NCI-H146 (cell line): ENCODE measurements at regions not wholly inside any gene's neighbourhood (a gene's known extent, or its start where the extent isn't known, plus 50 kb on each side); places are given as distances from the start of the nearest gene placed in this dataset.
A peak's percentile ranks its signal among the peaks of the same experiment; 100 is the strongest.

Experiments
- DNase-seq: peaks from one replicate; lab custom pipeline; 2025; lab: John Stamatoyannopoulos, UW

DNA sequence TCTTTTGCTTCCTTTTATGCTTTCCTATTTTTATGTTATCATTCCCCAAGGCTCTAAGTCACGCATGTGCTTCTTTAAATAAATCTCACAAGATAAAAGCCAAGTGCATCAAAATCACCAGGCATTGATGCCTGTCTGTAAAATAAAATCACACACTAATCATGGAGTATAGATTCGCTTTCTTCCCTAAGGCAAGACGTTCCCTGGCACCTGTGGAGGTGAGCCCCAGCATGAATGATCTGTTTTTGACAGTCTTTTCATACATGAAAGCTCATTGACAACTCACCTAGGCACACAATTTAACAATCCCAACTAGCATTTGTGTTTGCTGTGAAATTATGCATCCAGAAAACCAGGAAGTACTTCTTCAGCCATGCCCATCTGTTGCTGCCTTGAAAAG is 146.9 kb upstream of the DMAC1 start:
- peak; percentile 10 for DNase-seq

DNA sequence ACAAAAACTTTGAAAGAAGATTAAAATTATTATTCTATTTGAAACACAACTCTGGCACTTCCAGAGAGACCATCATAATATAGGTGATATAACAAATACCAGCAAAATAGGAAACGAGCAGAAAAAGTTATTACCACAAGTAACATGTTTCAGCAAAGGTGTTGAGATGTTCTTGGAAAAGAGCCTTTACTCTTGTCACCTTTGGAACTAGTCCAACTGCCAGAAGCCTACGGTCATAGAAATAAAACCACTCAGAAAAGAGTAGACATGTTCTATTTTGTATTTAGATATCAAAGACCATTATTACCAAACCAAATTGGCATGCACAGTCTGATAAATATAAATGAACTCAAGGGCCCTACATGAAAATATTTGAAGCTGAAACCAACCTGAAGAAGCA is 145.0 kb upstream of the DMAC1 start:
- no peak for DNase-seq

DNA sequence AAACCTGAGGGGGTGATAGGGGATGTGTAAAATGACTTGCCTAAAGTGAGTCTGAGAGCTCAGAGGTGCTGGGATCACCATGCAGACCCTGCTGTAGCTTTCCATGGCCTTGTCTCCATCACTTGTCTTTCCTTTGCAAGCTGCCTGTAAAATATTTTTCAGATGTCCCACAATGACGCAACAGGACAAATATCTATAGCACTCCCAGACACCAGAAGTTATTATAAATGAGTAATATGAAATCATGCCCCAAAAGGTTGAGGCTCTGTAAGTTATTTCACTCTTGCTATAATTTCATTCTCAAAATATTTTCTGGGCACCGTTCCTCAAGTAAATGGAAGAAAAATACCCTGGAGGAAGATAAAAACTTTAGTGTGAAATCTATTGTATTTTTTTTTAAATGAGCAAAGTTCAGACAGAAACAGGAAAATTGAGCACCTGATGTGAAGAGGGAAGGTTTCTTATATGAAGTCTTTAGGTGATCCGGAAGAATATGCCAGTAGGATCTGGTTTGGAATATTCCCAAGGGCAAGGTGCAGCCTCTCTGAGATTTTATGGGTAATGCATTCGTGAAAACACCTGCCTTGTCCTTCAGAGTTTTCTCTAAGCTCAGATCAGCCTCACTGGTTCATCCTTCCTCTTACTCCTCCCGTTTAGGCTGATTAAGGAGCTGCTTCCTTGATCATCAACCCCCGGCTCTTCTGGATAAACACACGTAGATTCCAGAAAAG is 138.3 kb upstream of the DMAC1 start:
- DNase-seq, result no peak

- no peak for DNase-seq
Measured at GRCh38 chr9:7936996-7937395, 137.4 kb upstream of the DMAC1 start.

DNA sequence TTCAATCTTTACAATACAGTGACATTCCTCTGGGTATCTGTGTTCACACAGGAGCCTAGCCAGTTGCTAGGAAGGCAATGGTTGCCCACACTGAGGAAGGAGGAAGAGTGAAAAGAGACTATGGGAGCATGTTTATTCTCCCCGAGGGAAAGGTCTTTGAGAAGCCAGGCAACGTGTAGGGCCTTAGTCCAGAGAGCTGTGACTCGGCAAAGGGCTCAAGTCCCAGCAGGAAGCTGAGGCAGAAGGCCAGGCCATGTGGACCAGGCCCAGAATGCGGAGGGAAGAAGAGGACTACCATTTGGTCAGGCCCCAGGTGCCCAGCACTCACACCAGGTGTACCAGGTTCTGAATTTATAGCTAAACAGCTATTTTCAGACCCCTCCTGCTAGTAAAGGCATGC is 136.6 kb upstream of the DMAC1 start:
- no peak for DNase-seq

- no peak for DNase-seq
Measured at GRCh38 chr9:7935681-7936080, 136.1 kb upstream of the DMAC1 start.

DNA sequence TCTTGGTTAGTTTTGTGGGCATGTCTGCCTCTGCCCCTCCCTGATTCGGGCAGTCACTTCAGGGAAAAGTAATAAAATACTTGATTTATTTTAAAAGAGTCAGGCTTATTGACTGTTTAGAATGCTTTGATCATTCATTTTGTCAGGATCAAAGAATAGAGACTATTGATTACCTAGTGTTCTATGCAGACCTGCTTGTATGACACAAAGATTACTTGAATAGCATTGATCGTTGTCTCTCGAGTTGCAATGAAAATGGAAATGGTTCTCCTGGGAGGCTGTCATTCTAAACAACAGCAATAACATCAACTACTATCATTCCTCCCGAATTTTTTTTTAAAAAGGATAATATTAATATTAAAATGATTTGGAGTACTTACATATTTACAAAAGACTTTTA is 133.2 kb upstream of the DMAC1 start:
- no peak for DNase-seq

DNA sequence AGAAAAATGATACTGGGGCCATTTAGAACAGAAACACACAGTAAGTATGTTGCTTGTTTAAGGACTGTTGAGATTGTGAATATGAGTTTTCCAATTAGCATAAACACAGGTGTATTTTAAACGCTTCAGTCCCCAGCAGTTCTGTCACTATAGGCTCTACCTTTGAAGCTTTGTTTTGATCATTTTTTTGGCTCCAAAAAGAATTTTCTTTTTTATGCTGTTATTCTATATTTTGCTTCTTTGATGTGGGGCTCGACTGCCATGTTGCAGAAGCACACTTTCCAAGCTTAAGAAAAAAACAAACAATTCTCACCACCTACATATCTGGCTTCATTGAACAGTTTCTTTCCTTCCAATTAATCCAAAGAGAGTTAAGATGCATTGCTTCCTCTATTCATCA is 131.0 kb upstream of the DMAC1 start:
- DNase-seq, result no peak

GRCh38 chr9:7921545-7922197 is 122.1 kb upstream of the DMAC1 start:
- DNase-seq, result no peak

GRCh38 chr9:7912037-7912535 is 112.5 kb upstream of the DMAC1 start:
- no peak for DNase-seq

DNA sequence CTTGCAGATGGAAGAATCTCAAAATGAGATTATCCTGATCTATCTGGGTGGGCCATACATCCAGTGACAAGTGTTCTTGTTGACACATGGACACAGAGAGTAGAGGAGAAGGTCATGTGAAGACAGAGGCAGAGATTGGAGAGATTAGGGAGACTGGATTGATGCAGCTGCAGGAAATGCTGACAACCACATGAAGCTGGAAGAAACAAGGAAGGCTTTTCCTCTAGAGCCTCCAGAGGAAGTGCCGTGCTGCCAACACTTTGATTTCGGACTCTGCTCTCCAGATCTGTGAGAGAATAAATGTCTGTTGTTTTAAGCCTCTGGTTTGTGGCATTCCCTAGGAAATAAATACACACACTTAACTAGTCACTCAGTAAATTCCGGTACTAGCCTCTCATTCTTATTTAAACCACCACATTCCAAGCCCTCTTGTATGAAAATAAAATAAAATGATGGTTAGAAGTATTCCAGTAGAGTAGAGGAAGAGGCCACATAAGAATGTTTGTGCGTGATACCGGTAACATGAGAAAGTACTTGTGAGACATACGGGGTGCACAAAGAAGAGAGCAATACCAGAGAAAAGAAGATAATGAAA is 110.9 kb upstream of the DMAC1 start:
- no peak for DNase-seq

DNA sequence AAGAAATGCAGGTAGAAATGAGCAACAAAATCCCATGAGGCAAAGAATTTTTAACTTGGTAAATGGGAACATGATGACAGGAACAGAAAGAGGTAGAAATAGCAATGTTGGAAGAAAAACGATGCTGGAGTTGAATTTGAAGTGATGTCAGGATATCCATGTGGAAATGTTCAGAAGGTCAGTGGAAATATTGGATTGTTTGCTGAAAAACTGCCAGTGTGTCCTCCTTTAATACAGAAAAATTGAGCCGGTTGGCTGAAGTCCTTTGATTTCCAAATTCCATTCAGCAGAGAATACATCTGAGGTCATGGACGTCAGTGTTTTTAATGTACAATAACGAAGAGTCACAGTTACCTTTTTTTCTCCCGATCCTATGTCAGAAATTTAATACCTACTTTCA is 110.0 kb upstream of the DMAC1 start:
- DNase-seq, result no peak

DNA sequence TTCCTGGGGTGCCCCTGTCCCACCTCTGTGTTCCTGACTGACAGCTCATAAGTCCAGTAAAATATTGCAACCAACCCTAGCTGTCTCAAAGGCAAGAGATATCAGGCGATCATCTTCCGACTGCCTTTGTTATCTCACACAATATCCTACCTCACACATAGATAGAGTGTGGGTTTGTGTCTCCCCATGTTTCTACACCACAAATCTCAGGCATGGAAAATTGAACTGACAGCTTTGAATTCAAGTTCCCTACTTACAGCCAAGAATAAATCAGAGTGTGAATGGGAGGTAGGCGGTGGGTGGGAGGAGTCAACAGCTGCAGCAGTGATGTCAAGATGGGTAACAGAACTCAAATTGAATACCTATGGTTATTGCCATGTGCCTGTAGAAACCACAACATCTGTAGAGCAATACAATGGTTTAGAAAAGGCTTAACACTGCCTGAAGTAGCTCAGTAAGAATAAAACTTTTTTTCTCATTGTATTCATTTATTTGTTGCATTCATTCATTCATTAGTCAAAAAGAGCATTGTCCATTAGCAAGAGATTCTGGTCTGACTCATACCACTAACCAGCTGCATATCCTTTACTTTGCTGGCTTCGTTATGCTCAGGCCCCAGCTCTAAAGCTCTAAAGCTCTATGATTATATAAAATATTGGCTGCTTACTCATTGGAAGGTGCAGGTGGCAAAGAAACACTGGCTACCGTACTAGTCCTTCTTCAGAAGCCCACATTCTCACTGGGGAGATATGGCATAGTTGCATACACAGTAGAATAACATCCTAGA is 108.2 kb upstream of the DMAC1 start:
- DNase-seq, result no peak

DNA sequence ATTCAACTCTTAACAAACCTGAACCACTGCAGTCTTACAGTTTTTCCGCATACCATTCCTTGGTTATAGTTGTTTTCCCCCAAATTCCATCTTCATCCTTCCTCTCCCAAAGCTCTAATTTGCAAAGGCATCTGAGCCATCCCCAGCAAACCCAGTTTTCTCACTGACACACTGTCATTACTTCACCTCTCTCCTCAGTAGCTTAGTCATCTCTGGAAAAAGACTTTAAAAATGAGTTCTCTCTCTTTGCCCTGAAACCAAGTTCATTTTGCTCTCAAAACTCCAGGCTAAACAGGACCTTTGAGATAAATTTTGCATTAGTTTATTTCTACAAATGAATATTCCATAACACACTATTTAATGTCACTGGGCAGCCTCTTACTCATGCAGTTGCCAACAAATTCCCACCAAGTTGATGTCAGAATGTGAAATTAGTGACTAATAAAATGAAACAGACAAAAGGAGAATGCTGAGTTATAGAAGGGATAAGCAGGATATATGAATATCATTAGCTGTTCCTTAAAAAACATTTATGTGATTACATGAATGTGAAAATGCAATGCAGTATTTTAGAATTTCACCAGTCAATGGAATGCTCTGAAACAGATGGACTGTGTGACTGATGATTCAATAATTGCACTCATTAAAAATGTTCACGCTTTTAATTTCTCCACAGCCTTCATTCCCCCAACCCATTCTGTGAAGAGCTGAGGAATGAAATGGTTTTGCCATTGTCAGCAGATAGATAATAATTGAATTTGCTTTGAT is 107.4 kb upstream of the DMAC1 start:
- no peak for DNase-seq

- no peak for DNase-seq
Measured at GRCh38 chr9:7901621-7902020, 102.0 kb upstream of the DMAC1 start.

DNA sequence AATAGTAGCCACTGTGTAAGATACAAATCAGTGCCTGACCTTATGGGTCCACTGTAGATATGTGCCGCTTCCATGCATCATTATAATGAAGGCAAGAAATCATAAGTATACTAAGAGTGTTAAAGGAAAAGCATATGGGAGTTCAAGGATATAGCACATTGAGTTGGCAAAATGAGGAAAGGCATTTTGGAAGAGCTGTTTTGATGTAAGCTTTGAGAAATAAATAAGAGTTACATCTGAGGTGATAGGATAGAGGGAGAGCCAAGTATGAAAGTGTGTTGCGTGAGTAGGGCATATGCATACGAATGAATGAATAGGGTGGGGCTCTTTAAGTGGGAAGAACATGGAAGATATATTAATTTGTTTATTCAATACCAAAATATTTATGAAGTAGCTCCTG is 101.0 kb upstream of the DMAC1 start:
- no peak for DNase-seq

DNA sequence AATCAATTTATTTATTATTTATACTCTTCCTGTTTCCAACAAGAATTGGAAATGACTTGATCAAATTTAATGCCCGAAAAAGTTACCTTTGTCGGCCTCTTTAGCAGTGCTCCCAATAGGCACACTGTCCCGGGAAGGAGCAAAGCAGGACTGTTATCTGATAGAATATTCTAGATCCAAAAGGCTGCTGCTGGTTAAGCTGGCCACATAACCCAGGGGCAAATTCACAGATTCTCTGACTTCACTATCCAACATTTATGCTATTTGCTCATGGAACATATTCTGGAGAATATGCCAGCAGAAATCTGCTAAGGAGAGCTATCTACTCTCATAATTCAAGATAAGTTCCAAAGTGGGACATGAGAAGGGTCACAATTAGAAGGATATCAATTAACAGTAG is 100.2 kb upstream of the DMAC1 start:
- no peak for DNase-seq

DNA sequence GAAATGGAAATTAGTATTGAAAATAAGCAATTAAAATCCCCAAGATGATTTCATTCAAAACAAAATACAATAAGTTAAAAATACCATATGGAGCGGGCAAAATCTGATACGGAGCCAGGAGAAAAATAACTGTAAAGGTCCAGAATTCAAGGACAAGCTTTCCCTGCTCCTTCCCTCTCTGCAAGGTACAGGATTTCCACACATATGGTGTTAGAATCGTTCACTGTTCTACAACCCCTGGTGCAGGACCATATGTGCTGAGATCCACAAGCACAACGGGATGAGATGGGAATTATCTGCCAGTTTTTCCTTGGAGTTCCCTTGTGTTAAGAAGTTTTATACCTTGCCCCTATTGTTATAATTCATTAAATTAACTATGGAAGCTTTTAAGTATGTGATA is 94.7 kb upstream of the DMAC1 start:
- DNase-seq, result no peak

DNA sequence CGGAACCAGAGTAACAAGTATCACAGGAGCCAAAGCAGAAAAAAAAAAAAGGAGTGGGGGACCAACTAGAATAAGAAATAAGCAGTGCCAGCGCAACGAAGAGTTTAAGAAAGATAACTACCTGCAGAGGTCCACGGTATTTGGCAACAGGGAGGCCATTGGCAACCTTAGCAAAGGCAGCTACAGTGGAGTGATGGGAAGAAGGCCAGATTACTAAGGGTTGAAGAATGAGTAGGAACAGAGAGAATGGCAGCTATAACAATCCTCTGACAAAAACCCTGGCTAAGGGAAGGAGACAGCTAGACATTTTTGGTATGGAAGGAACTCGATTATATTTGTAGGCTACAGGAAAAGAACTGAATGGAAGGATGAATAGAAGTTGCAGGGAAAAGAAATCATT is 93.4 kb upstream of the DMAC1 start:
- DNase-seq, result no peak

DNA sequence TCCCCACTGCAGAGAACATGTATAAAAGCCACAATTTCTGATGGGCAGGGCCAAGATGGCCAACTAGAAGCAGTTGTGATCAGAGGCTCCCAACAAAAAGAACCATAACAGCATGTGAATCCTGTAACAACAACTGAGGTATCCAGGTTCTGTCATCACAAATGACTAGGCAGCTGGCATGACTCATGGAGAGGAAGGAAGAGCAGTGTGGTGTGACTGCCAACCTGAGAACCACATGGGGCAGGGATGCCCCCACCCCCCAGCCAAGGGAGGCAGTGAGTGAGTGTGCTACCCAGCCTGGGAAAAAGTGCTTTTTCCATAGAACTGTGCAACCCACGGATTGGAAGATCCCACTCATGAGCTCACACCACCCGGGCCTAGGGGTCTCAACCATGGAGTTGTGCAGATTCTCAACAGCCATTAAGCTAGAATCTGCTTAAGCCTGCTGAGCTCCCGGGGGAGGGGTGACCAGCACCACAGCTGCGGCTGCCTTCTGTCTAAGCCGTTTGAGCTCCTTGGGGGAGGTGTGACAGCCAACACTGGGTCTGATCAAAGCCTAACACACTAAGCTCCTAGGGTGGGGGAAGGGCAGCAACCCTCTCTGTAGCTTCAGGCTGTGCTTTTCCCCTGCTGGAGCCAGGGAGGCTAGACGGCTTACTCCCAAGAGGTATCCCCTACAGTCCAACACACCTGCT is 80.1 kb upstream of the DMAC1 start:
- DNase-seq, result no peak
